GM12873 (cell line): ENCODE measurements at regions not wholly inside any gene's neighbourhood (a gene's known extent, or its start where the extent isn't known, plus 50 kb on each side); places are given as distances from the start of the nearest gene placed in this dataset.

Experiments
- TF ChIP-seq, protein P1 (sequence below): IDR thresholded peaks from 2 replicates; pipeline ENCODE4 v1.5.1; 2012; ENCODE audit warnings: low read depth, mild to moderate bottlenecking, moderate library complexity, low read length, control low read depth; ENCODE audit not compliant: insufficient read depth; ENCODE audit errors: missing control alignments

DNA sequence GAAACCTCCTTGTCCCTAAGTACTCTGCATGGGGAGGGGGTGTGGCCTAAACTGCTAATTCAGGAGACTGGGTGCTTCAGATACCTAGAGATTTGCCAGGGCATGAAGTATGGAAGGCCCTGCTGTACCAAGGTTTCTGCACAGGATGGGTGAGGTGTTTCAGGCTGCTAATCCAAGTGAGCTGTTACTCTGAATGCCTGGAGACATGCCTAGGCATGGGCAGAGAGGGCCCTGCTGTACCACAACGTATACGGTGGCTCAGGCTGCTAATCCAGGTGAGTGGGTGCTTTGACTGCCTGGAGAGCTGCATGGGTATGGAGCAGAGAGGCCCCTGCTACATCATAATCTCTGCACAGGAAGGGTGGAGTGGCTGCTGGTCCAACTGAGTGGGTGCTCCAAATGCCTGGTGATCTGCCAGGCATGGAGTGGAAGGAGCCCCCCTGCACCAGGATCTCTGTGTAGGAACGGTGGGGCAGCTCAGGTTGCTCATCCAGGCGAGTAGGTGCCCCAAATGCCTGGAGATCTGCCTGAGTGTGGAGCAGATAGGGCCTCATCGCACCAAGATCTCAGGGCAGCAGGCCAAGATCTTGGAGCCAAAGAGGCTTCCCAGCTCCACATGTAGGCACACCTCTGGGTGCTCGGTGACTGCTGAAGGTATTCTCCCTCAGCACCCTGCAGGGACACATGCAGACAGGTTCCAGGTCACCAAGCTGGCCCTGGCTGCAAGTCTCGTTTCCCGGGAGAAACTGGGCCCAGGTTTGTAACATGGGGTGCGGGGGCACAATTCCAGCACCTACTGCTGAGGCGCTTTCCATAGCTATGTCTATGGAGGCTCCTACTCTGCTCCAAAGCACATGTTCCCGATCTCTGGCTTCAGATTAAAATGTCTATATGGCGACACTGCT is 252.5 kb upstream of the PLXNA2 start:
- TF ChIP-seq, protein P1, sequence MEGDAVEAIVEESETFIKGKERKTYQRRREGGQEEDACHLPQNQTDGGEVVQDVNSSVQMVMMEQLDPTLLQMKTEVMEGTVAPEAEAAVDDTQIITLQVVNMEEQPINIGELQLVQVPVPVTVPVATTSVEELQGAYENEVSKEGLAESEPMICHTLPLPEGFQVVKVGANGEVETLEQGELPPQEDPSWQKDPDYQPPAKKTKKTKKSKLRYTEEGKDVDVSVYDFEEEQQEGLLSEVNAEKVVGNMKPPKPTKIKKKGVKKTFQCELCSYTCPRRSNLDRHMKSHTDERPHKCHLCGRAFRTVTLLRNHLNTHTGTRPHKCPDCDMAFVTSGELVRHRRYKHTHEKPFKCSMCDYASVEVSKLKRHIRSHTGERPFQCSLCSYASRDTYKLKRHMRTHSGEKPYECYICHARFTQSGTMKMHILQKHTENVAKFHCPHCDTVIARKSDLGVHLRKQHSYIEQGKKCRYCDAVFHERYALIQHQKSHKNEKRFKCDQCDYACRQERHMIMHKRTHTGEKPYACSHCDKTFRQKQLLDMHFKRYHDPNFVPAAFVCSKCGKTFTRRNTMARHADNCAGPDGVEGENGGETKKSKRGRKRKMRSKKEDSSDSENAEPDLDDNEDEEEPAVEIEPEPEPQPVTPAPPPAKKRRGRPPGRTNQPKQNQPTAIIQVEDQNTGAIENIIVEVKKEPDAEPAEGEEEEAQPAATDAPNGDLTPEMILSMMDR, result no peak

DNA sequence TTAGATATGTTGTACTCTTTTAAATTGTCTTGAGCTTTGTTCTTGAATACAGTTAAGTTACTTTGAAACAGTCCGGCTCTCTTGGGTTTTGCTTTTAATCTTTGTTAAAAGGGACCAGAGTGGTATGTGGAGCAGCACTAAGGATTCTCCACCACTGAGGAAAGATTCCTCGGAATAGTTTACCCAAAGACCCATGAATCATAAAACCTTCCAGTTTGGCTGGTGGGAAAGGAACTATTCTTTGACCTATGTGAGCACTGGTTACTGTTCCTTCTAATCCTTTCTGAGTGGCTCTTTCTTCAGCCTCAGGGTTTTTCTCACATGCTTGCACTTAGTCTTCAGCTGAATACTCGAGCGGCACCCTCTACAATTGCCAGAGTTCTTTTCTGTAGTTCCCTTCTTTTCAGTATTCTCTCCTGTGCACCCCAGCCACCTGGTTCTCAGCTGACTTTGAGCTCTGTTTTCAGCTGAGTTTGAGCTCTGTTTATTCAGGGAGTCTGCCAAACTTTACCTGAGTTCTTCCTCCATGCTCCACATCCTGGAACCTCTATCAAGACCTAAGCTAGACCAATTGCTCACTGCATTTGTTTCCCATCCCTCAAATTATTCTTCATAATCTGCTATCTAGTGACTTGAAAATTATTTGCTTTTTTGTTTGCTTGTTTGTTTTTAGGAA is 253.8 kb upstream of the PLXNA2 start:
- TF ChIP-seq, protein P1, result no peak

DNA sequence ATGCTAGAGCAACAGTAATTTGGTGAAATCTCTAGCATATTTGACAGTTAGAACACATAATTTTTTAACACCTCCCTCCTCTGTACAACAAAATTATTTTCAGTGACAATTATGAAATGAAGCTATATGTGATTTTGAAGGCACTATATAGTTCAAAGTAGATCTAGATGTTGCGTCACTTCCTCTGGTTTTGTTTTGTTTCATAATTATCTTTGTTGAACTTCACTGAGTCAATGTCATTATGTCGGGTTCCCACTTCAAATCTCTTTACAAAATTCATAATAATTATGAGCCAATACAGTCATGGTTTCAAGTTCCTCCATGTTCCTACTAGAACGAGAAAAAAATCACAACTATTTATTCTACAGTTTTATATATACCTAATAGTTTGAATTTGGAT is 254.8 kb upstream of the PLXNA2 start:
- TF ChIP-seq, protein P1, result no peak

DNA sequence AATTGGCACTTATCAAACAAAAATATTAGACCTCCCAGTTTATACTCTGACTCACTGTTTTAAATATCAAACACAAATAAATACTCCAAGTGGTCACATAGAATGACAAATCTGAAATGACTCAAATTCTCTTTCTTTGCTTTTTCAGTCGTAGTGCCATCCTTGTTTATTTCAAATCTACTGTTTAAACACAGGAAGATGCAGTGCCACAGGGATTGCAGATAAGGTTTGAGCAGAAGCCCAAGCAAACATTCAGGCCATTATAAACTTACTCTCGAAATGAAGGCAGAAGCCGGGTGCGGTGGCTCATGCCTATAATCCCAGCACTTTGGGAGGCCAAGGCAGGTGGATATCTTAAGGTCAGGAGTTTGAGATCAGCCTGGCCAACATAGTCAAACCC is 255.4 kb upstream of the PLXNA2 start:
- TF ChIP-seq, protein P1, result no peak

DNA sequence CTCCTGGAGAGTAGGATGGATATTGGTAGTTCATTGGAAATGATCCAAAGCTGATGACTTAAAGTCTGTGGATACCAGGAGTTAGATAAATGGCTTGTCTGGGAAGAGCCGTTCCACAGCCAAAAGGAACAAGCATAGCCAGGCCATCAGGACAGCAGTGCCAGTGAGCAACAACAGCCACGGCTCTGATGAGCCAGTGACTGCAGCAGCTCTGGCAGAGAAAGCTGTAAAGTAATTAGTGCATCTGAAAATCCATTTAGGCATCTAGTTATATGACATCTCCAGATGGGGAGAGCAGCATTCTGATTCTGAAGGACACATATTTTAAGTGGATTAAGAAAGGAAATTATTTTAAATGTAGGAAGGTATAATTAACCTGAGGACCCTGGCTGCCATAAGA is 256.2 kb upstream of the PLXNA2 start:
- TF ChIP-seq, protein P1, result no peak

DNA sequence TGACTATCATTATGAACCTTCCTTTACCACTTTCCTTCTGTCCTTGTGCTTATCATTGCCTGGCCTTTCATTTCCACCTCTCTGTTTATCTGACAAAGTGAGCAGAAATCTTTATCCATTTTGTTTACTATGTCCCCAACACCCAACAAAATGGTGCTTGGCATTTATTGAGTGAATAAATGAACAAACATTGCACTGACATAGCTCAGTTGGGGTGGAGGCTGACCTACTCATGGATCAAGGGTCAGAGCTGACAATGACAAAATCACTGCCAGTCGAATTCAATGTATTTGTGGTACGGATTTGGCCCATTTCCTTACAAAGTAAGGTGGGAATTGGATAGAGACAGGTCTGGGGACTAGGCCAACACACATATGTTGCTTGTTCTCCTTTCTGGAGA is 257.4 kb upstream of the PLXNA2 start:
- TF ChIP-seq, protein P1, result no peak

DNA sequence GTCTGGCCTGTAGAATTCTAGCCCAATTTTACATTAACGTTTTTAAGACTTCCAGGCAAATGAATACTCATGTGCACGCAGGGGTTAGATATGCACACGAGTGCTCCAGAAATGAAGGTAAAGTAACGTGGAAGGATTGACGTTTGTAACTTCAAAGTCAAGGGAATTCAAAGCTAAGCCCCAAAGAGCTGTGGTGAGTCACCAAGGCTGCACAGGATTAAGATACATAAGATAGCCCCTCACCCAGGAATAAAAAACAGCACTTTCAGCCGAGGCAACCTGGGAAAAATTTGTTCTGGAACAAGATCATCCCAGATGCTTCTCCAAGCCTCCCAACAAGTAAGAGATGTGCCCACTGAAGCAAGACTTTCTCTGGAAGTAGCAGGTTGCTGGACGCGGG is 259.6 kb upstream of the PLXNA2 start:
- TF ChIP-seq, protein P1, result no peak
